Effector memory CD4-positive, alpha-beta T cell (primary cell): ENCODE measurements at regions not wholly inside any gene's neighbourhood (a gene's known extent, or its start where the extent isn't known, plus 50 kb on each side); places are given as distances from the start of the nearest gene placed in this dataset.
"Not testable (repeated sequence)": the region's sequence is repeated elsewhere in the genome, so short reads cannot be mapped to it uniquely, and the experiment has no call there.

Experiments
- DNase-seq, 3 donors: peaks; one replicate each; pipeline ENCODE4 v3.0.0-alpha.2; 2020
- H3K27ac ChIP-seq: 2 replicates; pipeline ENCODE4 v1.7.0; 2013; ENCODE audit warnings: mild to moderate bottlenecking, low read length, moderate library complexity; ENCODE audit not compliant: insufficient read depth, poor library complexity, severe bottlenecking
- H3K27me3 ChIP-seq: replicated peaks from 2 replicates; pipeline ENCODE4 v1.7.0; 2013; ENCODE audit warnings: mild to moderate bottlenecking, low read length; ENCODE audit not compliant: insufficient read depth, control insufficient read depth, poor library complexity, severe bottlenecking
- H3K36me3 ChIP-seq: 2 replicates; pipeline ENCODE4 v1.7.0; 2013; ENCODE audit warnings: mild to moderate bottlenecking, low read length, moderate library complexity; ENCODE audit not compliant: control insufficient read depth, insufficient read depth
- H3K4me1 ChIP-seq: 2 replicates; pipeline ENCODE4 v1.7.0; 2013; ENCODE audit warnings: low read length, mild to moderate bottlenecking; ENCODE audit not compliant: control insufficient read depth, insufficient read depth, poor library complexity, severe bottlenecking
- H3K4me3 ChIP-seq: 2 replicates; pipeline ENCODE4 v1.7.0; 2013; ENCODE audit warnings: low read length, low read depth, mild to moderate bottlenecking; ENCODE audit not compliant: insufficient read depth, poor library complexity, severe bottlenecking
- H3K9me3 ChIP-seq: 2 replicates; pipeline ENCODE4 v1.7.0; 2013; ENCODE audit warnings: mild to moderate bottlenecking, low read length, moderate library complexity; ENCODE audit not compliant: control insufficient read depth

GRCh38 chr4:29336861-29337260 lies 1383.3 kb upstream of the PCDH7 start:
- H3K4me1 ChIP-seq: no peaks in the 10 kb centered on the region
- no peaks in the 10 kb centered on the region for H3K36me3 ChIP-seq
- H3K27ac ChIP-seq: no peak overlapping the region
- no peak overlapping the region for H3K4me3 ChIP-seq
- peaks cover 4% of the 10 kb centered on the region for H3K9me3 ChIP-seq
- no peak for DNase-seq
- no peaks in the 10 kb centered on the region for H3K27me3 ChIP-seq

GRCh38 chr4:29372971-29373370 lies 1347.2 kb upstream of the PCDH7 start:
- Histone ChIP-seq H3K27me3 (no peaks in the 10 kb centered on the region), H3K36me3 (no peaks in the 10 kb centered on the region), H3K27ac (no peak overlapping the region), H3K9me3 (no peaks in the 10 kb centered on the region), H3K4me1 (no peaks in the 10 kb centered on the region), H3K4me3 (no peak overlapping the region)
- no peak for DNase-seq

DNA sequence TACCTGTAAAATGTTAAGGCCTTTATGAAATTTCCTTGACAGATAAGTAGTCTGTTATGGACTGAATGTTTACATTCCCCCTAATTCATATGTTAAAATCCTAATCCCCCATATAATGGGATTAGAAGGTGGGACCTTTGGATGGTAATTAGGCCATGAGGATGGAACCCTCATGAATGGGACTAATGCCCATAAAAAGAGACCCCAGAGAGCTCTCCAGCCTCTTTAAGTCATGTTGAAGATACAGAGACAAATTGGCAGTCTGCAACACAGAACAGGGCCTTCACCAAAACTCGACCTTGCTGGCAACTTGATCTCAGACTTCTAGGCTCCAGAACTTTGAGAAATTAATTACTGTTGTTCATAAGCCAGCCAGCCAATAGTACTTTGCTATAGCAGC lies 1344.5 kb upstream of the PCDH7 start:
- Histone ChIP-seq H3K27me3 (no peaks in the 10 kb centered on the region), H3K4me1 (no peaks in the 10 kb centered on the region), H3K4me3 (no peak overlapping the region), H3K9me3 (no peaks in the 10 kb centered on the region), H3K36me3 (no peaks in the 10 kb centered on the region), H3K27ac (no peak overlapping the region)
- DNase-seq: no peak

DNA sequence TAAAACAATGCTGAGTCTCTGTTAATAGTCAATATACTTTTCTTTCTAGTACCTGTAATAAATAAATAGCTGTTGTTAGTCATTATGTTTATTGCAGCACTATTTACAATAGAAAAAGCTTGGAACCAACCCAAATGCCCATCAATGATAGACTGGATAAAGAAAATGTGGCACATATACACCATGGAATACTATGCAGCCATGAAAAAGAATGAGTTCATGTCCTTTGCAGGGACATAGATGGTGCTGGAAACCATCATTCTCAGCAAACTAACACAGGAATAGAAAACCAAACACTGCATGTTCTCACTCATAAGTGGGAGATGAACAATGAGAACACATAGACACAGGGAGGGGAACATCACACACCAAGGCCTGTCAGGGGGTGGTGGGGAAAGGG lies 1341.9 kb upstream of the PCDH7 start:
- H3K27me3 ChIP-seq, H3K9me3 ChIP-seq, H3K27ac ChIP-seq, DNase-seq, H3K4me3 ChIP-seq, H3K4me1 ChIP-seq, H3K36me3 ChIP-seq: not testable (repeated sequence)

- Histone ChIP-seq H3K36me3 (no peaks in the 10 kb centered on the region), H3K27ac (no peak overlapping the region), H3K4me1 (no peaks in the 10 kb centered on the region), H3K9me3 (no peaks in the 10 kb centered on the region), H3K4me3 (no peak overlapping the region), H3K27me3 (no peaks in the 10 kb centered on the region)
- no peak for DNase-seq
These were observed 1329.2 kb upstream of the PCDH7 start for GRCh38 chr4:29390921-29391320.

- Histone ChIP-seq H3K4me1 (no peaks in the 10 kb centered on the region), H3K4me3 (no peak overlapping the region), H3K27ac (no peak overlapping the region), H3K9me3 (no peaks in the 10 kb centered on the region), H3K27me3 (no peaks in the 10 kb centered on the region), H3K36me3 (no peaks in the 10 kb centered on the region)
- DNase-seq: no peak
These were observed 1315.1 kb upstream of the PCDH7 start for GRCh38 chr4:29405116-29405515.

GRCh38 chr4:29415771-29416170 lies 1304.4 kb upstream of the PCDH7 start:
- H3K27me3 ChIP-seq: no peaks in the 10 kb centered on the region
- no peak overlapping the region for H3K27ac ChIP-seq
- no peaks in the 10 kb centered on the region for H3K36me3 ChIP-seq
- H3K4me3 ChIP-seq: no peak overlapping the region
- no peak for DNase-seq
- H3K9me3 ChIP-seq: no peaks in the 10 kb centered on the region
- no peaks in the 10 kb centered on the region for H3K4me1 ChIP-seq

- Histone ChIP-seq H3K4me3 (no peak overlapping the region), H3K4me1 (no peaks in the 10 kb centered on the region), H3K36me3 (no peaks in the 10 kb centered on the region), H3K27me3 (no peaks in the 10 kb centered on the region), H3K9me3 (no peaks in the 10 kb centered on the region), H3K27ac (no peak overlapping the region)
- DNase-seq: no peak
These were observed 1296.1 kb upstream of the PCDH7 start for GRCh38 chr4:29423836-29424721.

DNA sequence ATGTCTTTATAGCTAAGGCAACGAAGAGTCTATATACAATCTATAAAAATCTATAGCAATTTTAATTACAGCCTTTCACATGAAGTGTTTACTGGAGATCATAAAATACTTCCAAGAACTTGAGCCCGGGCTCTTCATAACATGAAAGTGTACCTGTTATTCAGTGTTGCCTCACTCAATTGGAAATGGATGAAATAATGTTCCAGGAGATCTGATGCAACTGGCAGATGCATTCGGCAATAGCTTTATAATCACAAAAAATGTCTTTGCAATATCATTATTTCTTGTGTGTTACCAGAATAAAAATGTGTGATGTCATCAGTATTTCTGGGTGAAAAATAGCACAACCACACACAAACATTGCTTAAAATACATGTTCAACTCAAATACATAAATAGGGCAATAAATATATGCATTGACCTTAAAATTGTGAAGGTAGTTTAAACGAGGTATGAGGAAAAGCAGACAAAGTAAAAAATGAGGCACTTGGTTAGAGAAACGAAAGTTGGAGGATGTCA lies 1266.8 kb upstream of the PCDH7 start:
- no peaks in the 10 kb centered on the region for H3K36me3 ChIP-seq
- DNase-seq: no peak
- no peaks in the 10 kb centered on the region for H3K9me3 ChIP-seq
- no peak overlapping the region for H3K27ac ChIP-seq
- H3K4me1 ChIP-seq: no peaks in the 10 kb centered on the region
- no peaks in the 10 kb centered on the region for H3K27me3 ChIP-seq
- no peak overlapping the region for H3K4me3 ChIP-seq

- DNase-seq: no peak
- Histone ChIP-seq H3K27me3 (no peaks in the 10 kb centered on the region), H3K9me3 (no peaks in the 10 kb centered on the region), H3K36me3 (no peaks in the 10 kb centered on the region), H3K4me1 (no peaks in the 10 kb centered on the region), H3K27ac (no peak overlapping the region), H3K4me3 (no peak overlapping the region)
These were observed 1260.2 kb upstream of the PCDH7 start for GRCh38 chr4:29459926-29460325.
